ENCODE measurements at regions not wholly inside any gene's neighbourhood (a gene's known extent, or its start where the extent isn't known, plus 50 kb on each side); places are given as distances from the start of the nearest gene placed in this dataset.
"Not testable (repeated sequence)": the region's sequence is repeated elsewhere in the genome, so short reads cannot be mapped to it uniquely, and the experiment has no call there.

GRCh38 chr2:143840194-143840593, 679.7 kb downstream of the ZEB2 start:
- 96% methylated on average over 2 of the region's 2 CpGs for WGBS
- Histone ChIP-seq H3K4me1 (ENCODE audit: control insufficient read depth in 2 of 2, insufficient read depth in 2 of 2, low read length in 2 of 2) (no peaks in the 10 kb centered on the region), H3K9me3 (ENCODE audit: control insufficient read depth in 2 of 2, insufficient read depth in 1 of 2, low read length in 1 of 2) (no peaks in the 10 kb centered on the region), H3K4me3 (ENCODE audit: low read length in 2 of 2) (no peak overlapping the region), H3K36me3 (ENCODE audit: control insufficient read depth in 2 of 2, insufficient read depth in 2 of 2, low read length in 1 of 2) (no peaks in the 10 kb centered on the region), H3K27ac (ENCODE audit: low read depth in 1 of 2, low read length in 1 of 2) (no peak overlapping the region), H3K27me3 (ENCODE audit: control insufficient read depth in 2 of 2, insufficient read depth in 1 of 2, low read length in 1 of 2) (no peaks in the 10 kb centered on the region)
- DNase-seq (ENCODE audit: low read depth in 6 of 9, low spot score in 9 of 9), result no peak

- Histone ChIP-seq H3K27me3 (ENCODE audit: control insufficient read depth in 2 of 2, insufficient read depth in 1 of 2, low read length in 1 of 2) (no peaks in the 10 kb centered on the region), H3K9me3 (ENCODE audit: control insufficient read depth in 2 of 2, insufficient read depth in 1 of 2, low read length in 1 of 2) (no peaks in the 10 kb centered on the region), H3K27ac (ENCODE audit: low read depth in 1 of 2, low read length in 1 of 2) (no peak overlapping the region), H3K36me3 (ENCODE audit: control insufficient read depth in 2 of 2, insufficient read depth in 2 of 2, low read length in 1 of 2) (no peaks in the 10 kb centered on the region), H3K4me3 (ENCODE audit: low read length in 2 of 2) (no peak overlapping the region), H3K4me1 (ENCODE audit: control insufficient read depth in 2 of 2, insufficient read depth in 2 of 2, low read length in 2 of 2) (no peaks in the 10 kb centered on the region)
- 89% methylated on average over 2 of the region's 2 CpGs for WGBS
- no peak for DNase-seq (ENCODE audit: low read depth in 6 of 9, low spot score in 9 of 9)
These were observed 680.5 kb downstream of the ZEB2 start for GRCh38 chr2:143839456-143839855.

- H3K4me3 ChIP-seq (ENCODE audit: low read length in 2 of 2); H3K27me3 ChIP-seq (ENCODE audit: control insufficient read depth in 2 of 2, insufficient read depth in 1 of 2, low read length in 1 of 2); H3K36me3 ChIP-seq (ENCODE audit: control insufficient read depth in 2 of 2, insufficient read depth in 2 of 2, low read length in 1 of 2); H3K4me1 ChIP-seq (ENCODE audit: control insufficient read depth in 2 of 2, insufficient read depth in 2 of 2, low read length in 2 of 2); H3K27ac ChIP-seq (ENCODE audit: low read depth in 1 of 2, low read length in 1 of 2); DNase-seq (ENCODE audit: low read depth in 6 of 9, low spot score in 9 of 9); H3K9me3 ChIP-seq (ENCODE audit: control insufficient read depth in 2 of 2, insufficient read depth in 1 of 2, low read length in 1 of 2): not testable (repeated sequence)
These were observed 682.9 kb downstream of the ZEB2 start for GRCh38 chr2:143837055-143837454.

DNA sequence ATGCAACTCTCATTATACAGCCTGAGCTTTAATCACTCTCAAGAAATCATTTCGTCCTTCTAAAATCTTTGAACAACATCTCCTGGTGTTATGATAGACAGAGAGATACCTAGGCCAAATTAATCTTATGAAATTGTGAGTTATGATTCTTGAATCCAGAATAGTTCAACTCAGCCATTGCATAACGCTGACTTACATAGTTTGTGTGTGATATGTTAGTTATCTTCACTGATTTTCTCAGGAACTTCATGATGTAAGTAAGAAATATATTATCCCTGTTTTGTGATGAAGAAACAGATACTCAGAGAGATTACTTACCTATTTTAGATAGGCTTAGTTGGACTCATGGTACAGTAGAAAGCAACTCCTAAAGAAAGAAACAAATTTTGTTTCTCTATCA, 684.4 kb downstream of the ZEB2 start:
- Histone ChIP-seq H3K27ac (ENCODE audit: low read depth in 1 of 2, low read length in 1 of 2) (no peak overlapping the region), H3K9me3 (ENCODE audit: control insufficient read depth in 2 of 2, insufficient read depth in 1 of 2, low read length in 1 of 2) (no peaks in the 10 kb centered on the region), H3K4me3 (ENCODE audit: low read length in 2 of 2) (no peak overlapping the region), H3K4me1 (ENCODE audit: control insufficient read depth in 2 of 2, insufficient read depth in 2 of 2, low read length in 2 of 2) (no peaks in the 10 kb centered on the region), H3K36me3 (ENCODE audit: control insufficient read depth in 2 of 2, insufficient read depth in 2 of 2, low read length in 1 of 2) (no peaks in the 10 kb centered on the region), H3K27me3 (ENCODE audit: control insufficient read depth in 2 of 2, insufficient read depth in 1 of 2, low read length in 1 of 2) (no peaks in the 10 kb centered on the region)
- no peak for DNase-seq (ENCODE audit: low read depth in 6 of 9, low spot score in 9 of 9)
- WGBS, result 22% methylated on average over 2 of the region's 2 CpGs

DNA sequence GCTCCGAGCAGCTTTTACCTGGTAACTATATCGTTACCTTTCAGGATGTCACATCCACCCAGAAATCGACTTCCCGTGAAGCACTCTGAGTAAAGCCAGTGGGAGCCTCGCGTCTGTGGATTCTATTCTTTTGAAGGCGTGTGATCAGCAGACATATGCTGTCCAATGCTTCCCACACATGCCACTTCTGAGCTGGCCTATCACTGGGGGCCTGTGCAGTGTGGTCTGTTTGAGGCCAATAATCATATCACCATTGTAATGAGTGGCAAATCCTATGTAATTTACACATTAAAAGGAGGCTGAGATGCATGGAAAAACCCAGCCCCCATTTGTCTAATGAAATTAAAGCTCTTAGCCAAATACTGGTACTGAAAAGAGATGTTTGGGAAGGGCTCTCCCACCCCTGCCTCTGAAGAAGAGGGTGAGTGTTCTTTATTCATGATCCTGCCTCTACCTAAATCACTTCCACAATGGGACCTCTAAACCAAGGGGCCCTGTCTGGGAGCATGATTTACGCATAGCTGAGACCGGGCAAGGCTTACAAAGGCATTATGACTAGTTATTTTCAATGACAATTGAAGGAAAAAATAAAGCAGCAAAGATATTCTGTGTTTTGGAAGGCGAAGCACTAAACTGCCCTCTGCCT, 686.8 kb downstream of the ZEB2 start:
- no peak overlapping the region for H3K27ac ChIP-seq (ENCODE audit: low read depth in 1 of 2, low read length in 1 of 2)
- H3K4me3 ChIP-seq (ENCODE audit: low read length in 2 of 2), result no peak overlapping the region
- H3K4me1 ChIP-seq (ENCODE audit: control insufficient read depth in 2 of 2, insufficient read depth in 2 of 2, low read length in 2 of 2), result no peaks in the 10 kb centered on the region
- WGBS, result 98% methylated on average over 10 of the region's 10 CpGs
- H3K9me3 ChIP-seq (ENCODE audit: control insufficient read depth in 2 of 2, insufficient read depth in 1 of 2, low read length in 1 of 2), result no peaks in the 10 kb centered on the region
- H3K36me3 ChIP-seq (ENCODE audit: control insufficient read depth in 2 of 2, insufficient read depth in 2 of 2, low read length in 1 of 2), result no peaks in the 10 kb centered on the region
- no peak for DNase-seq (ENCODE audit: low read depth in 6 of 9, low spot score in 9 of 9)
- no peaks in the 10 kb centered on the region for H3K27me3 ChIP-seq (ENCODE audit: control insufficient read depth in 2 of 2, insufficient read depth in 1 of 2, low read length in 1 of 2)

GRCh38 chr2:143830476-143830875, 689.4 kb downstream of the ZEB2 start:
- H3K9me3 ChIP-seq (ENCODE audit: control insufficient read depth in 2 of 2, insufficient read depth in 1 of 2, low read length in 1 of 2), result no peaks in the 10 kb centered on the region
- no peaks in the 10 kb centered on the region for H3K36me3 ChIP-seq (ENCODE audit: control insufficient read depth in 2 of 2, insufficient read depth in 2 of 2, low read length in 1 of 2)
- no peaks in the 10 kb centered on the region for H3K27me3 ChIP-seq (ENCODE audit: control insufficient read depth in 2 of 2, insufficient read depth in 1 of 2, low read length in 1 of 2)
- no peaks in the 10 kb centered on the region for H3K4me1 ChIP-seq (ENCODE audit: control insufficient read depth in 2 of 2, insufficient read depth in 2 of 2, low read length in 2 of 2)
- H3K27ac ChIP-seq (ENCODE audit: low read depth in 1 of 2, low read length in 1 of 2), result no peak overlapping the region
- no peak for DNase-seq (ENCODE audit: low read depth in 6 of 9, low spot score in 9 of 9)
- no peak overlapping the region for H3K4me3 ChIP-seq (ENCODE audit: low read length in 2 of 2)

DNA sequence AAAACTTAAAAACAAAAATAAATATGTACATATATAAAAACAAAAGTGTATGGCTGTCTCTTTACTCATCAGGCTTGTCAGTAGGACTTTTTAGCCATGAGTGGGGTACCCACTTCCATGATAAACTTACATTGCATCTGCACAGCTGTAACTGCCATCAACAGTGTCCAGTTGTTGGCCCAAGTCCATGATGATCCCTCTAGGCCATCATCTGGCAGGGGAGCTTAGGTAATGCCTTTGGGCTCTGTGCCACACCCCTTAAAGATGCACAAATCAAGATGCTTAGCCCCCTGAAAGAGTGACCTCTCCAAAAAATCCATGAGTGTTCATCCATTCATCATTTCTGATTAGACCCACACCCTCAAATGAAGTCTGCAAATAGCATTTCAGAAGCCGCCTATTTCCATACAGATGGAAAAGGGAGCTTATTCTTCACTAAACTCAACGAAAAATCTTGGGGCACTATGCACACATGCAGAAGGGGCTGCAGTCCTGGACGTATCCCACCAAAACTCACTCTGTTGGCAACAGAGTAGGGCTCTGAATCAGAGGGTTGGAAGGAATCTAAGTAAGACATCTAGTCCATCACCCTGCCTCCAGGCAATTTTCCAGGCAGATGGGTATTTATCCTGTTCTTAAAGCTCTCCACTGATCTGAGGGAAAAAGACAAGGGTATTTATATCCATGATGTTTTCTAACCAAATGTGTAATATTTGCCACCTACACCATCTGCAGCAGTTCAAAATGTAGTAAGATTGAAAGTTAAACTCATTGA, 691.0 kb downstream of the ZEB2 start:
- 92% methylated on average over 3 of the region's 3 CpGs for WGBS
- Histone ChIP-seq H3K4me1 (ENCODE audit: control insufficient read depth in 2 of 2, insufficient read depth in 2 of 2, low read length in 2 of 2) (no peaks in the 10 kb centered on the region), H3K27me3 (ENCODE audit: control insufficient read depth in 2 of 2, insufficient read depth in 1 of 2, low read length in 1 of 2) (no peaks in the 10 kb centered on the region), H3K36me3 (ENCODE audit: control insufficient read depth in 2 of 2, insufficient read depth in 2 of 2, low read length in 1 of 2) (no peaks in the 10 kb centered on the region), H3K27ac (ENCODE audit: low read depth in 1 of 2, low read length in 1 of 2) (no peak overlapping the region), H3K9me3 (ENCODE audit: control insufficient read depth in 2 of 2, insufficient read depth in 1 of 2, low read length in 1 of 2) (no peaks in the 10 kb centered on the region), H3K4me3 (ENCODE audit: low read length in 2 of 2) (no peak overlapping the region)
- no peak for DNase-seq (ENCODE audit: low read depth in 6 of 9, low spot score in 9 of 9)

- H3K4me1 ChIP-seq (ENCODE audit: control insufficient read depth in 2 of 2, insufficient read depth in 2 of 2, low read length in 2 of 2), result no peaks in the 10 kb centered on the region
- 80% methylated on average over 3 of the region's 3 CpGs for WGBS
- no peaks in the 10 kb centered on the region for H3K36me3 ChIP-seq (ENCODE audit: control insufficient read depth in 2 of 2, insufficient read depth in 2 of 2, low read length in 1 of 2)
- no peak overlapping the region for H3K4me3 ChIP-seq (ENCODE audit: low read length in 2 of 2)
- no peak overlapping the region for H3K27ac ChIP-seq (ENCODE audit: low read depth in 1 of 2, low read length in 1 of 2)
- H3K27me3 ChIP-seq (ENCODE audit: control insufficient read depth in 2 of 2, insufficient read depth in 1 of 2, low read length in 1 of 2), result no peaks in the 10 kb centered on the region
- H3K9me3 ChIP-seq (ENCODE audit: control insufficient read depth in 2 of 2, insufficient read depth in 1 of 2, low read length in 1 of 2), result no peaks in the 10 kb centered on the region
- DNase-seq (ENCODE audit: low read depth in 6 of 9, low spot score in 9 of 9), result no peak
These were observed 695.1 kb downstream of the ZEB2 start for GRCh38 chr2:143824791-143825190.

GRCh38 chr2:143823876-143824275, 694.7 kb downstream of the ARHGAP15 start:
- no peaks in the 10 kb centered on the region for H3K27me3 ChIP-seq (ENCODE audit: control insufficient read depth in 2 of 2, insufficient read depth in 1 of 2, low read length in 1 of 2)
- WGBS, result 90% methylated on average over 2 of the region's 2 CpGs
- no peak overlapping the region for H3K27ac ChIP-seq (ENCODE audit: low read depth in 1 of 2, low read length in 1 of 2)
- H3K9me3 ChIP-seq (ENCODE audit: control insufficient read depth in 2 of 2, insufficient read depth in 1 of 2, low read length in 1 of 2), result no peaks in the 10 kb centered on the region
- no peak overlapping the region for H3K4me3 ChIP-seq (ENCODE audit: low read length in 2 of 2)
- no peak for DNase-seq (ENCODE audit: low read depth in 6 of 9, low spot score in 9 of 9)
- H3K4me1 ChIP-seq (ENCODE audit: control insufficient read depth in 2 of 2, insufficient read depth in 2 of 2, low read length in 2 of 2), result no peaks in the 10 kb centered on the region
- H3K36me3 ChIP-seq (ENCODE audit: control insufficient read depth in 2 of 2, insufficient read depth in 2 of 2, low read length in 1 of 2), result no peaks in the 10 kb centered on the region
